Suprapubic skin (tissue), 3 donors: ENCODE measurements at regions not wholly inside any gene's neighbourhood (a gene's known extent, or its start where the extent isn't known, plus 50 kb on each side); places are given as distances from the start of the nearest gene placed in this dataset.

Source experiments
- CTCF ChIP-seq, 2 donors: fragments of 200-600 bp in 1 of 2; fragments of 450-650 bp in 1 of 2; sonication (generic) in 1 of 2; IDR thresholded peaks; one replicate each; pipeline ENCODE4 v1.5.1; 2016 to 2019; ENCODE audit warnings: antibody characterized with exemption in 2 of 2, mild to moderate bottlenecking in 1 of 2, moderate library complexity in 1 of 2
- POLR2A ChIP-seq, 2 donors: fragments of 450-650 bp; IDR thresholded peaks; one replicate each; pipeline ENCODE4 v1.6.1; 2017; ENCODE audit warnings: antibody characterized with exemption in 2 of 2, mild to moderate bottlenecking in 2 of 2, moderate library complexity in 2 of 2

- no peak for TF ChIP-seq POLR2A (IDR thresholded peaks at IDR 0.05)
- no peak for TF ChIP-seq CTCF (IDR thresholded peaks at IDR 0.05)
These were observed 268.3 kb upstream of the MIR17HG start for GRCh38 chr13:91079176-91079575.
